Heart left ventricle (tissue), 16 donors: ENCODE measurements at regions not wholly inside any gene's neighbourhood (a gene's known extent, or its start where the extent isn't known, plus 50 kb on each side); places are given as distances from the start of the nearest gene placed in this dataset.

ENCODE experiments used
- ATAC-seq, 4 donors: fragments of 200-7000 bp; cut with Tn5 transposase; one replicate each; pipeline ENCODE4 v1.9.1; 2020 to 2022; ENCODE audit warnings: moderate library complexity in 4 of 4, mild to moderate bottlenecking in 3 of 4, moderate number of reproducible peaks in 1 of 4
- DNase-seq, 5 donors: peaks; one replicate each; pipeline ENCODE4 v3.0.0-alpha.2; 2020
- H3K27ac ChIP-seq, 12 donors: fragments of 200-600 bp; sonication (generic) in 4 of 12; one replicate each; pipeline versions ENCODE4 v1.5.0 to v1.8.0; 2016 to 2022; ENCODE audit warnings: mild to moderate bottlenecking in 2 of 12
- H3K27me3 ChIP-seq, 9 donors: fragments of 200-600 bp; sonication (generic) in 2 of 9; one replicate each; pipeline versions ENCODE4 v1.5.1 to v1.8.0; 2016 to 2022; ENCODE audit warnings: mild to moderate bottlenecking in 3 of 9
- H3K36me3 ChIP-seq, 9 donors: fragments of 200-600 bp; sonication (generic) in 2 of 9; one replicate each; pipeline versions ENCODE4 v1.5.0 to v1.8.0; 2018 to 2022; ENCODE audit warnings: mild to moderate bottlenecking in 2 of 9
- H3K4me1 ChIP-seq, 12 donors: fragments of 200-600 bp; sonication (generic) in 4 of 12; one replicate each; pipeline versions ENCODE4 v1.5.0 to v1.8.0; 2016 to 2022; ENCODE audit warnings: mild to moderate bottlenecking in 3 of 12
- H3K4me3 ChIP-seq, 12 donors: fragments of 200-600 bp; sonication (generic) in 4 of 12; one replicate each; pipeline versions ENCODE4 v1.5.0 to v1.8.0; 2017 to 2022; ENCODE audit warnings: mild to moderate bottlenecking in 9 of 12, moderate library complexity in 4 of 12
- H3K9me3 ChIP-seq, 12 donors: fragments of 200-600 bp; sonication (generic) in 4 of 12; one replicate each; pipeline versions ENCODE4 v1.5.0 to v1.8.0; 2016 to 2022; ENCODE audit warnings: mild to moderate bottlenecking in 1 of 12
- CTCF ChIP-seq, 12 donors: fragments of 200-600 bp; sonication (generic) in 4 of 12; IDR thresholded peaks; one replicate each; pipeline versions ENCODE4 v1.5.0 to v1.8.0; 2018 to 2022; ENCODE audit warnings: antibody characterized with exemption in 12 of 12, mild to moderate bottlenecking in 5 of 12
- POLR2A ChIP-seq, 2 donors: fragments of 450-650 bp; IDR thresholded peaks; one replicate each; pipeline ENCODE4 v1.6.1; 2017; ENCODE audit warnings: antibody characterized with exemption in 2 of 2, mild to moderate bottlenecking in 2 of 2, moderate library complexity in 2 of 2
- WGBS, 4 donors: extraction: QIAGEN DNeasy Blood & Tissue Kit in 2 of 4; methylation state at CpG; one replicate each; pipeline versions ENCODE4 v1.1.5 to v1.1.7; 2013 to 2018; 5-methylcytosine and 5-hydroxymethylcytosine counted together
- intact Hi-C, 10 donors: fragments of 100-400 bp; cut with DNase I; formaldehyde crosslinking; loops; one replicate each; pipeline versions ENCODE4 v1.11.1 to v1.14.2; 2022
- donor health status: ischemic (EF 13 %, LVEDD 7.1; RV severe dilation, severe dysfunction).
- donor health status: healthy with polysubstance abuse.
- donor health status: DM: no; HTN: yes; CAD: no.
- donor health status: DM: no; HTN: no; CAD: no.
- donor health status: ischemic (EF 25% LVEDD 6.9; RV normal size, moderate dysfunction).
- donor health status: ischemic (EF 25% LVEDD 5.7; RV mildly dilated, moderate dysfunction).
- donor health status: healthy.
- donor health status: DM: yes; HTN: yes; CAD: no.
- donor health status: ischemic (EF 35%, LVEDD 5.7; RV mildly dilated, moderate dysfunction).
- donor health status: nonischemic (EF 11% LVEDD 7.7; RV severe dilation, severe dysfunction).
- donor health status: DM: yes; HTN: yes; CAD: no.
- donor health status: PGD.
- donor health status: ischemic (EF 29% LVEDD 5.4; RV normal size, mild dysfunction).
- donor health status: nonischemic (EF 23%, LVEDD 6.1; RV moderate dilation, normal function).

- intact Hi-C loops = loop anchor here in 1 of 10 donors (10.0 kb wide), 1 partner anchor 992 kb away; no protein-coding TSS in a partner anchor
- TF ChIP-seq CTCF (IDR thresholded peaks at IDR 0.05) (no peak), POLR2A (IDR thresholded peaks at IDR 0.05) (no peak)
- H3K27ac ChIP-seq = no peak overlapping the region
- ATAC-seq (no peak), DNase-seq (no peak)
- H3K4me1 ChIP-seq = no peaks in the 10 kb centered on the region
- H3K9me3 ChIP-seq = peaks cover 0 to 4% (median 0%) of the 10 kb centered on the region in 12 donors
- H3K4me3 ChIP-seq = no peak overlapping the region
- no peaks in the 10 kb centered on the region for H3K27me3 ChIP-seq
- H3K36me3 ChIP-seq = no peaks in the 10 kb centered on the region
Measured at GRCh38 chr12:87676731-87677130, 352.5 kb downstream of the C12orf50 start.

GRCh38 chr12:87671757-87672156 is 357.4 kb downstream of the C12orf50 start:
- Histone ChIP-seq H3K36me3 (no peaks in the 10 kb centered on the region), H3K4me3 (no peak overlapping the region), H3K27me3 (no peaks in the 10 kb centered on the region), H3K4me1 (no peaks in the 10 kb centered on the region), H3K9me3 (peaks cover 0 to 4% (median 0%) of the 10 kb centered on the region in 12 donors), H3K27ac (no peak overlapping the region)
- intact Hi-C loops = loop anchor here in 1 of 10 donors (10.0 kb wide), 1 partner anchor 987 kb away; no protein-coding TSS in a partner anchor
- WGBS, 4 donors = 90 to 95% (median 93%) methylated on average over 4 of the region's 4 CpGs
- TF ChIP-seq CTCF (IDR thresholded peaks at IDR 0.05) = no peak
- no peak for TF ChIP-seq POLR2A (IDR thresholded peaks at IDR 0.05)
- DNase-seq = no peak
- no peak for ATAC-seq

- H3K36me3 ChIP-seq = no peaks in the 10 kb centered on the region
- no peak overlapping the region for H3K27ac ChIP-seq
- no peaks in the 10 kb centered on the region for H3K4me1 ChIP-seq
- no peak overlapping the region for H3K4me3 ChIP-seq
- intact Hi-C loops = loop anchor here in 1 of 10 donors (10.0 kb wide), 1 partner anchor 986 kb away; no protein-coding TSS in a partner anchor
- no peaks in the 10 kb centered on the region for H3K27me3 ChIP-seq
- no peak for TF ChIP-seq CTCF (IDR thresholded peaks at IDR 0.05)
- TF ChIP-seq POLR2A (IDR thresholded peaks at IDR 0.05) = no peak
- H3K9me3 ChIP-seq = peaks cover 0 to 4% (median 0%) of the 10 kb centered on the region in 12 donors
- whole genome bisulfite sequencing, 4 donors = 90 to 92% (median 92%) methylated on average over 7 of the region's 7 CpGs
- no peak for DNase-seq
- no peak for ATAC-seq
Measured at GRCh38 chr12:87670448-87670847, 358.8 kb downstream of the C12orf50 start.

GRCh38 chr12:87667378-87667777 is 361.8 kb downstream of the C12orf50 start:
- no peak for DNase-seq
- no peak for ATAC-seq
- TF ChIP-seq CTCF (IDR thresholded peaks at IDR 0.05) = peak in 5 of 12 donors; percentile 22 to 36 (median 33)
- TF ChIP-seq POLR2A (IDR thresholded peaks at IDR 0.05) = no peak
- Histone ChIP-seq H3K4me3 (no peak overlapping the region), H3K9me3 (peaks cover 0 to 2% (median 0%) of the 10 kb centered on the region in 12 donors), H3K27me3 (no peaks in the 10 kb centered on the region), H3K36me3 (no peaks in the 10 kb centered on the region), H3K4me1 (no peaks in the 10 kb centered on the region), H3K27ac (no peak overlapping the region)
- intact Hi-C loops = no loop called here
- WGBS, 4 donors = 39 to 56% (median 54%) methylated on average over 2 of the region's 2 CpGs
